HCT116 (cell line): ENCODE measurements at regions not wholly inside any gene's neighbourhood (a gene's known extent, or its start where the extent isn't known, plus 50 kb on each side); places are given as distances from the start of the nearest gene placed in this dataset.

Source experiments
- ATAC-seq: fragments of 200-7000 bp; cut with Tn5 transposase; 2 replicates; pipeline ENCODE4 v1.9.1; 2020; ENCODE audit warnings: mild to moderate bottlenecking, moderate library complexity
- BruUV-seq: library from RNA; stranded (reverse); fragments of 400-500 nt; replicated peaks from 2 replicates; lab custom pipeline; 2021; lab: Mats Ljungman, UMichigan
- CTCF ChIA-PET: fragments of 300-600 bp; sonication (Branson Sonifier 250); formaldehyde crosslinking; loops from one replicate; lab custom pipeline; 2021; ENCODE audit warnings: antibody characterized with exemption; lab: Charles Lee
- POLR2A ChIA-PET: fragments of 300-600, 350-600 bp; sonication (Branson Sonifier 250); formaldehyde crosslinking; loops from one replicate; lab custom pipeline; 2021; ENCODE audit warnings: antibody characterized with exemption; lab: Charles Lee
- RAD21 ChIA-PET, 2 experiments: fragments of 300-600 bp; sonication (Branson Sonifier 250); formaldehyde crosslinking; loops; one replicate each; lab custom pipeline; 2023; ENCODE audit warnings: low total read pairs in 2 of 2; ENCODE audit not compliant: uncharacterized antibody in 2 of 2, unreplicated experiment in 2 of 2, low non-redundant PET in 1 of 2; lab: Charles Lee
- DNase-seq: peaks from one replicate; pipeline ENCODE4 v3.0.0-alpha.2; 2010; ENCODE audit warnings: low read depth, low spot score
- H2AFZ ChIP-seq: fragments of 200-600 bp; shearing (Covaris generic), sonication (generic); 2 replicates; pipeline ENCODE4 v1.6.1; 2017; ENCODE audit warnings: low read depth, mixed run types, mixed read lengths, antibody characterized with exemption, low read length; ENCODE audit not compliant: poor library complexity, severe bottlenecking
- H3K27ac ChIP-seq: 2 replicates; pipeline ENCODE4 v1.5.1; 2012; ENCODE audit warnings: low read depth, low read length
- H3K27me3 ChIP-seq: fragments of 200-600 bp; sonication (generic); 2 replicates; pipeline ENCODE4 v1.6.1; 2016; ENCODE audit warnings: mixed run types, low read length, mixed read lengths; ENCODE audit not compliant: insufficient read depth
- H3K36me3 ChIP-seq, 2 experiments: fragments of 200-500 bp in 1 of 2; fragments of 200-600 bp in 1 of 2; sonication (Bioruptor generic) in 1 of 2; sonication (generic) in 1 of 2; 2 replicates each; pipeline versions ENCODE4 v1.5.1 to v1.6.1; 2014 to 2016; ENCODE audit warnings: low read length in 2 of 2, inconsistent platforms in 1 of 2, mixed read lengths in 1 of 2, mixed run types in 1 of 2; ENCODE audit not compliant: insufficient read depth in 2 of 2, control insufficient read depth in 1 of 2
- H3K4me1 ChIP-seq, 2 experiments: fragments of 200-600 bp in 1 of 2; sonication (generic) in 1 of 2; 2 replicates each; pipeline versions ENCODE4 v1.5.1 to v1.6.1; 2012 to 2017; ENCODE audit warnings: low read length in 2 of 2, inconsistent platforms in 1 of 2, mild to moderate bottlenecking in 1 of 2, mixed read lengths in 1 of 2, mixed run types in 1 of 2, moderate library complexity in 1 of 2; ENCODE audit not compliant: insufficient read depth in 2 of 2, control insufficient read depth in 1 of 2
- H3K4me2 ChIP-seq: fragments of 200-600 bp; sonication (generic); 2 replicates; pipeline ENCODE4 v1.6.1; 2017; ENCODE audit warnings: mixed run types, low read length, mixed read lengths
- H3K4me3 ChIP-seq, 2 experiments: fragments of 200-600 bp in 1 of 2; sonication (generic) in 1 of 2; replicated peaks in 1 of 2; 2 replicates each; pipeline ENCODE4 v1.5.1; 2011 to 2016; ENCODE audit warnings: low read length in 2 of 2, control low read depth in 1 of 2, low read depth in 1 of 2, mild to moderate bottlenecking in 1 of 2, mixed read lengths in 1 of 2, mixed run types in 1 of 2
- H3K79me2 ChIP-seq: fragments of 200-600 bp; sonication (generic); 2 replicates; pipeline ENCODE4 v1.6.1; 2017; ENCODE audit warnings: mild to moderate bottlenecking, mixed run types, low read length, moderate library complexity, mixed read lengths; ENCODE audit not compliant: insufficient read depth
- H3K9ac ChIP-seq: fragments of 200-600 bp; sonication (generic); 2 replicates; pipeline ENCODE4 v1.6.1; 2016; ENCODE audit warnings: low read length, mixed read lengths
- H3K9me2 ChIP-seq: fragments of 200-600 bp; sonication (generic), shearing (Covaris generic); 2 replicates; pipeline ENCODE4 v1.6.1; 2017; ENCODE audit warnings: mixed run types, mild to moderate bottlenecking, moderate library complexity; ENCODE audit not compliant: insufficient read depth
- H3K9me3 ChIP-seq, 2 experiments: fragments of 200-500 bp in 1 of 2; fragments of 200-600 bp in 1 of 2; sonication (Bioruptor generic) in 1 of 2; sonication (generic) in 1 of 2; 2 replicates each; pipeline ENCODE4 v1.6.1; 2014 to 2017; ENCODE audit warnings: low read length in 2 of 2, mixed read lengths in 2 of 2, inconsistent platforms in 1 of 2, low read depth in 1 of 2, mild to moderate bottlenecking in 1 of 2, mixed run types in 1 of 2, moderate library complexity in 1 of 2; ENCODE audit not compliant: control insufficient read depth in 1 of 2, insufficient read depth in 1 of 2
- H4K20me1 ChIP-seq: fragments of 200-600 bp; sonication (generic), shearing (Covaris generic); 2 replicates; pipeline ENCODE4 v1.6.1; 2017; ENCODE audit warnings: mixed run types, mild to moderate bottlenecking, moderate library complexity; ENCODE audit not compliant: insufficient read depth
- CEBPB ChIP-seq: IDR thresholded peaks from 2 replicates; pipeline ENCODE4 v1.6.1; 2012; ENCODE audit warnings: low read depth
- EGR1 ChIP-seq: IDR thresholded peaks from 2 replicates; pipeline ENCODE4 v1.6.1; 2012; ENCODE audit warnings: low read depth
- EZH2 ChIP-seq: fragments of 200-600 bp; sonication (generic); IDR thresholded peaks from 2 replicates; pipeline ENCODE4 v1.6.1; 2017; ENCODE audit warnings: antibody characterized with exemption, mixed run types
- EZH2phosphoT487 ChIP-seq: fragments of 200-600 bp; IDR thresholded peaks from 2 replicates; pipeline ENCODE4 v1.6.1; 2018; ENCODE audit warnings: antibody characterized with exemption, borderline replicate concordance
- FOSL1 ChIP-seq: IDR thresholded peaks from 2 replicates; pipeline ENCODE4 v1.6.1; 2012; ENCODE audit warnings: low read depth
- JUND ChIP-seq: IDR thresholded peaks from 2 replicates; pipeline ENCODE4 v1.6.1; 2012
- POLR2A ChIP-seq: IDR thresholded peaks from 2 replicates; pipeline ENCODE4 v1.7.0; 2011; ENCODE audit warnings: borderline replicate concordance; ENCODE audit not compliant: insufficient read depth, insufficient read length; ENCODE audit errors: extremely low read depth
- POLR2AphosphoS5 ChIP-seq: IDR thresholded peaks from 2 replicates; pipeline ENCODE4 v1.6.1; 2011; ENCODE audit warnings: mild to moderate bottlenecking, low read depth, low read length, moderate library complexity
- RAD21 ChIP-seq: IDR thresholded peaks from 2 replicates; pipeline ENCODE4 v1.6.1; 2012; ENCODE audit warnings: low read depth, mild to moderate bottlenecking
- SIN3A ChIP-seq: IDR thresholded peaks from 2 replicates; pipeline ENCODE4 v1.6.1; 2012; ENCODE audit warnings: low read depth
- SP1 ChIP-seq: IDR thresholded peaks from 2 replicates; pipeline ENCODE4 v1.6.1; 2012; ENCODE audit warnings: low read depth
- SRF ChIP-seq: IDR thresholded peaks from 2 replicates; pipeline ENCODE4 v1.6.1; 2012; ENCODE audit warnings: low read depth
- TCF7L2 ChIP-seq: IDR thresholded peaks from 2 replicates; pipeline ENCODE4 v1.7.0; 2011; ENCODE audit warnings: borderline replicate concordance, inconsistent platforms; ENCODE audit not compliant: insufficient read depth, insufficient read length; ENCODE audit errors: extremely low read depth
- YY1 ChIP-seq: IDR thresholded peaks from 2 replicates; pipeline ENCODE4 v1.6.1; 2011; ENCODE audit warnings: low read length, low read depth, moderate library complexity, mild to moderate bottlenecking; ENCODE audit not compliant: insufficient replicate concordance; ENCODE audit errors: extremely low read depth
- ZNF274 ChIP-seq: fragments of 200-500 bp; sonication (Bioruptor generic); IDR thresholded peaks from 2 replicates; pipeline ENCODE4 v1.6.1; 2014; ENCODE audit warnings: mild to moderate bottlenecking, low read depth, low read length, inconsistent platforms
- intact Hi-C: fragments of 100-400 bp; cut with micrococcal nuclease; formaldehyde crosslinking; loops from 2 replicates; pipeline ENCODE4 v1.10.0; 2022
- TF ChIP-seq, protein P1 (sequence below): IDR thresholded peaks from 2 replicates; pipeline ENCODE4 v1.6.1; 2011; ENCODE audit warnings: mild to moderate bottlenecking, low read length, moderate library complexity; ENCODE audit not compliant: insufficient replicate concordance; ENCODE audit errors: extremely low read depth
- TF ChIP-seq, protein P2 (sequence below): IDR thresholded peaks from 2 replicates; pipeline ENCODE4 v1.6.1; 2012; ENCODE audit warnings: low read depth
- TF ChIP-seq, protein P3 (sequence below), 3 experiments: fragments of 200-600 bp in 1 of 3; sonication (generic) in 1 of 3; IDR thresholded peaks in 2 of 3; conservative IDR thresholded peaks in 1 of 3; 2 replicates each; pipeline ENCODE4 v1.5.1; 2012 to 2017; ENCODE audit warnings: low read depth in 2 of 3, low read length in 2 of 3, antibody characterized with exemption in 1 of 3, borderline replicate concordance in 1 of 3, control low read depth in 1 of 3, mild to moderate bottlenecking in 1 of 3, mixed read lengths in 1 of 3, mixed run types in 1 of 3, moderate library complexity in 1 of 3; ENCODE audit not compliant: insufficient read depth in 1 of 3
- TF ChIP-seq, protein P4 (sequence below): IDR thresholded peaks from 2 replicates; pipeline ENCODE4 v1.6.1; 2012

DNA sequence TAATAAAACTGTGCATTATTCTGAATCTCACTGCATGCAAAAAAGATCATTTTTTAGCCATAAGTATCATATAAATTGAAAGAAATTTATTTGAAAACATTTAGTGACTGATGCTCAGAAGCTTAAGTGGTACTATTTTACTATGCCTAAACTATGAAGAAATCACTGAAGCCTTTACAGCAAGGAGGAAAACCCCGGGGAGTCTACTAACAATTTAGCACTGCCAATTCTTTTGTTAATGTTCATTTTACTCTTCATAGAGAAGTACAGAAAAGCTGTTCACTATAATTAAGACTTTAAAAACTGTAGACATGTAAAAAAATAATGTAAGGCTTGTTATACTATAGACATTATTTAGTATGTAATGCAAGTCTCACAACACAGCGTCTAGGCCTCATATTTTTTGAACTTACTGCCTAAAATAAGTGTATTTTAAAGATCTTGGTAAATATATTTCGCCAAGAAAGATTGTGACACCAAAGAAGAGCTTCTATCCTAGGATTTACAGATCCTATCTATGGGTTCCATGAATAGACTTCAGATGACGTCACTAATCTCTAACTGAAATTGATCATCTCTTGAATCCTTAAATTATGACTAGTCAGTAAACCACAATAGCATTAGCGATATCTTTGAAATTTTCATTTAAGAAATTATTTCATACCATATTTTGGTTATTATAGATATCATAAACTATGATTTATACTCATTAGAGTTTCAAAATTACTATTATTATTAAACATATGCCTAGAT lies 602.5 kb downstream of the TMA16 start:
- no TSS peak for BruUV-seq
- ChIA-PET POLR2A (no interaction called here), RAD21 (no interaction called here), CTCF (no interaction called here)
- H3K4me3 ChIP-seq: no peak overlapping the region
- no peak overlapping the region for H3K9ac ChIP-seq
- no peak overlapping the region for H3K27ac ChIP-seq
- H3K9me3 ChIP-seq: no peaks in the 10 kb centered on the region
- no peaks in the 10 kb centered on the region for H3K79me2 ChIP-seq
- H4K20me1 ChIP-seq: no peaks in the 10 kb centered on the region
- no peaks in the 10 kb centered on the region for H3K4me1 ChIP-seq
- no peaks in the 10 kb centered on the region for H3K27me3 ChIP-seq
- no peak overlapping the region for H2AFZ ChIP-seq
- DNase-seq (no peak), ATAC-seq (no peak)
- peaks cover 7% of the 10 kb centered on the region; the same call in 1 of the 2 replicates for H3K9me2 ChIP-seq
- H3K36me3 ChIP-seq: no peaks in the 10 kb centered on the region
- TF ChIP-seq ZNF274: no peak
- TF ChIP-seq CEBPB: no peak
- TF ChIP-seq TCF7L2: no peak
- TF ChIP-seq, protein P1, sequence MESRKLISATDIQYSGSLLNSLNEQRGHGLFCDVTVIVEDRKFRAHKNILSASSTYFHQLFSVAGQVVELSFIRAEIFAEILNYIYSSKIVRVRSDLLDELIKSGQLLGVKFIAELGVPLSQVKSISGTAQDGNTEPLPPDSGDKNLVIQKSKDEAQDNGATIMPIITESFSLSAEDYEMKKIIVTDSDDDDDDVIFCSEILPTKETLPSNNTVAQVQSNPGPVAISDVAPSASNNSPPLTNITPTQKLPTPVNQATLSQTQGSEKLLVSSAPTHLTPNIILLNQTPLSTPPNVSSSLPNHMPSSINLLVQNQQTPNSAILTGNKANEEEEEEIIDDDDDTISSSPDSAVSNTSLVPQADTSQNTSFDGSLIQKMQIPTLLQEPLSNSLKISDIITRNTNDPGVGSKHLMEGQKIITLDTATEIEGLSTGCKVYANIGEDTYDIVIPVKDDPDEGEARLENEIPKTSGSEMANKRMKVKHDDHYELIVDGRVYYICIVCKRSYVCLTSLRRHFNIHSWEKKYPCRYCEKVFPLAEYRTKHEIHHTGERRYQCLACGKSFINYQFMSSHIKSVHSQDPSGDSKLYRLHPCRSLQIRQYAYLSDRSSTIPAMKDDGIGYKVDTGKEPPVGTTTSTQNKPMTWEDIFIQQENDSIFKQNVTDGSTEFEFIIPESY: no peak
- TF ChIP-seq POLR2A: no peak
- no peak for TF ChIP-seq SIN3A
- no peak for TF ChIP-seq FOSL1
- TF ChIP-seq SRF: no peak
- TF ChIP-seq SP1: no peak
- TF ChIP-seq, protein P2, sequence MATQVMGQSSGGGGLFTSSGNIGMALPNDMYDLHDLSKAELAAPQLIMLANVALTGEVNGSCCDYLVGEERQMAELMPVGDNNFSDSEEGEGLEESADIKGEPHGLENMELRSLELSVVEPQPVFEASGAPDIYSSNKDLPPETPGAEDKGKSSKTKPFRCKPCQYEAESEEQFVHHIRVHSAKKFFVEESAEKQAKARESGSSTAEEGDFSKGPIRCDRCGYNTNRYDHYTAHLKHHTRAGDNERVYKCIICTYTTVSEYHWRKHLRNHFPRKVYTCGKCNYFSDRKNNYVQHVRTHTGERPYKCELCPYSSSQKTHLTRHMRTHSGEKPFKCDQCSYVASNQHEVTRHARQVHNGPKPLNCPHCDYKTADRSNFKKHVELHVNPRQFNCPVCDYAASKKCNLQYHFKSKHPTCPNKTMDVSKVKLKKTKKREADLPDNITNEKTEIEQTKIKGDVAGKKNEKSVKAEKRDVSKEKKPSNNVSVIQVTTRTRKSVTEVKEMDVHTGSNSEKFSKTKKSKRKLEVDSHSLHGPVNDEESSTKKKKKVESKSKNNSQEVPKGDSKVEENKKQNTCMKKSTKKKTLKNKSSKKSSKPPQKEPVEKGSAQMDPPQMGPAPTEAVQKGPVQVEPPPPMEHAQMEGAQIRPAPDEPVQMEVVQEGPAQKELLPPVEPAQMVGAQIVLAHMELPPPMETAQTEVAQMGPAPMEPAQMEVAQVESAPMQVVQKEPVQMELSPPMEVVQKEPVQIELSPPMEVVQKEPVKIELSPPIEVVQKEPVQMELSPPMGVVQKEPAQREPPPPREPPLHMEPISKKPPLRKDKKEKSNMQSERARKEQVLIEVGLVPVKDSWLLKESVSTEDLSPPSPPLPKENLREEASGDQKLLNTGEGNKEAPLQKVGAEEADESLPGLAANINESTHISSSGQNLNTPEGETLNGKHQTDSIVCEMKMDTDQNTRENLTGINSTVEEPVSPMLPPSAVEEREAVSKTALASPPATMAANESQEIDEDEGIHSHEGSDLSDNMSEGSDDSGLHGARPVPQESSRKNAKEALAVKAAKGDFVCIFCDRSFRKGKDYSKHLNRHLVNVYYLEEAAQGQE: no peak
- no peak for TF ChIP-seq EZH2
- no peak for TF ChIP-seq JUND
- TF ChIP-seq, protein P3, sequence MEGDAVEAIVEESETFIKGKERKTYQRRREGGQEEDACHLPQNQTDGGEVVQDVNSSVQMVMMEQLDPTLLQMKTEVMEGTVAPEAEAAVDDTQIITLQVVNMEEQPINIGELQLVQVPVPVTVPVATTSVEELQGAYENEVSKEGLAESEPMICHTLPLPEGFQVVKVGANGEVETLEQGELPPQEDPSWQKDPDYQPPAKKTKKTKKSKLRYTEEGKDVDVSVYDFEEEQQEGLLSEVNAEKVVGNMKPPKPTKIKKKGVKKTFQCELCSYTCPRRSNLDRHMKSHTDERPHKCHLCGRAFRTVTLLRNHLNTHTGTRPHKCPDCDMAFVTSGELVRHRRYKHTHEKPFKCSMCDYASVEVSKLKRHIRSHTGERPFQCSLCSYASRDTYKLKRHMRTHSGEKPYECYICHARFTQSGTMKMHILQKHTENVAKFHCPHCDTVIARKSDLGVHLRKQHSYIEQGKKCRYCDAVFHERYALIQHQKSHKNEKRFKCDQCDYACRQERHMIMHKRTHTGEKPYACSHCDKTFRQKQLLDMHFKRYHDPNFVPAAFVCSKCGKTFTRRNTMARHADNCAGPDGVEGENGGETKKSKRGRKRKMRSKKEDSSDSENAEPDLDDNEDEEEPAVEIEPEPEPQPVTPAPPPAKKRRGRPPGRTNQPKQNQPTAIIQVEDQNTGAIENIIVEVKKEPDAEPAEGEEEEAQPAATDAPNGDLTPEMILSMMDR (IDR thresholded peaks at IDR 0.05 in 2 of 3, conservative IDR thresholded peaks at IDR 0.05 in 1 of 3; ENCODE audit: borderline replicate concordance in 1 of 3, insufficient read depth in 1 of 3, low read depth in 2 of 3, low read length in 2 of 3): no peak
- TF ChIP-seq EZH2phosphoT487: no peak
- TF ChIP-seq YY1: no peak
- TF ChIP-seq EGR1: no peak
- TF ChIP-seq RAD21: no peak
- no peak for TF ChIP-seq POLR2AphosphoS5
- TF ChIP-seq, protein P4, sequence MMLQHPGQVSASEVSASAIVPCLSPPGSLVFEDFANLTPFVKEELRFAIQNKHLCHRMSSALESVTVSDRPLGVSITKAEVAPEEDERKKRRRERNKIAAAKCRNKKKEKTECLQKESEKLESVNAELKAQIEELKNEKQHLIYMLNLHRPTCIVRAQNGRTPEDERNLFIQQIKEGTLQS: no peak
- intact Hi-C loops: no loop called here
- H3K4me2 ChIP-seq: no peak overlapping the region
